K562 (cell line): ENCODE measurements at regions not wholly inside any gene's neighbourhood (a gene's known extent, or its start where the extent isn't known, plus 50 kb on each side); places are given as distances from the start of the nearest gene placed in this dataset.

ENCODE experiments used
- ATAC-seq: fragments of 200-7000 bp; cut with Tn5 transposase; 3 replicates; pipeline ENCODE4 v1.9.1; 2020; ENCODE audit warnings: moderate library complexity
- BruUV-seq: library from RNA; stranded (reverse); fragments of 400-500 nt; replicated peaks from 2 replicates; lab custom pipeline; 2021; lab: Mats Ljungman, UMichigan
- CTCF ChIA-PET: fragments of 300-600 bp; formaldehyde crosslinking; extraction: SDS; loops from one replicate; lab custom pipeline; 2021; ENCODE audit warnings: low intra/inter-chr PET ratio; lab: Yijun Ruan, JAX
- POLR2A ChIA-PET: fragments of 300-600, 350-650 bp; sonication (Branson Sonifier 250); formaldehyde crosslinking; extraction: SDS; loops from one replicate; lab custom pipeline; 2021; ENCODE audit warnings: antibody characterized with exemption, inconsistent platforms; lab: Yijun Ruan, JAX
- DNase-seq, 4 experiments: peaks; one replicate each; pipeline versions ENCODE4 v3.0.0 to v3.0.0-alpha.2; 2011 to 2018; ENCODE audit warnings: low spot score in 3 of 4, mixed read lengths in 3 of 4; ENCODE audit errors: extremely low read depth in 1 of 4
- FAIRE-seq: peaks from 2 replicates; lab custom pipeline; 2011; peaks lifted over from hg19 to GRCh38; lab: Jason Lieb, UNC
- H2AFZ ChIP-seq: 2 replicates; pipeline ENCODE4 v1.6.0; 2011; ENCODE audit warnings: low read depth, low read length, control low read depth, inconsistent platforms
- H3K27ac ChIP-seq: fragments of 200-600 bp; 3 replicates; pipeline ENCODE4 v1.8.0; 2011; ENCODE audit warnings: low read depth, mild to moderate bottlenecking, control low read depth, inconsistent platforms, low read length, moderate library complexity, mixed read lengths; ENCODE audit errors: extremely low read depth
- H3K27me3 ChIP-seq, 2 experiments: fragments of 300-600 bp in 1 of 2; 2 replicates in 1 of 2; 3 replicates in 1 of 2; pipeline versions ENCODE4 v1.6.0 to v1.8.0; 2011; ENCODE audit warnings: inconsistent platforms in 2 of 2, low read length in 2 of 2, mild to moderate bottlenecking in 1 of 2, mixed read lengths in 1 of 2, moderate library complexity in 1 of 2; ENCODE audit not compliant: control insufficient read depth in 2 of 2, insufficient read depth in 2 of 2
- H3K36me3 ChIP-seq: fragments of 300-600 bp; 3 replicates; pipeline ENCODE4 v1.8.0; 2011; ENCODE audit warnings: mild to moderate bottlenecking, low read length, inconsistent platforms; ENCODE audit not compliant: control insufficient read depth, insufficient read depth
- H3K4me1 ChIP-seq, 2 experiments: fragments of 200-600 bp in 1 of 2; replicated peaks in 1 of 2; 2 replicates in 1 of 2; 3 replicates in 1 of 2; pipeline versions ENCODE4 v1.5.1 to v1.8.0; 2011; ENCODE audit warnings: inconsistent platforms in 2 of 2, low read length in 2 of 2, mild to moderate bottlenecking in 1 of 2, mixed read lengths in 1 of 2, moderate library complexity in 1 of 2; ENCODE audit not compliant: control insufficient read depth in 2 of 2, insufficient read depth in 2 of 2
- H3K4me2 ChIP-seq: 2 replicates; pipeline ENCODE4 v1.6.1; 2011; ENCODE audit warnings: low read length, control low read depth, inconsistent platforms, mixed read lengths; ENCODE audit not compliant: insufficient read depth
- H3K4me3 ChIP-seq: fragments of 200-600 bp; sonication (generic), shearing (Covaris generic); 2 replicates; pipeline ENCODE4 v1.5.1; 2016; ENCODE audit warnings: control low read depth, inconsistent platforms
- H3K79me2 ChIP-seq: fragments of 200-600 bp; 3 replicates; pipeline ENCODE4 v1.8.0; 2011; ENCODE audit warnings: low read length, inconsistent platforms; ENCODE audit not compliant: control insufficient read depth, insufficient read depth
- H3K9ac ChIP-seq, 2 experiments: 2 replicates each; pipeline versions ENCODE4 v1.6.0 to v1.6.1; 2011; ENCODE audit warnings: low read depth in 2 of 2, low read length in 2 of 2, control low read depth in 1 of 2, inconsistent platforms in 1 of 2, mild to moderate bottlenecking in 1 of 2, mixed read lengths in 1 of 2; ENCODE audit not compliant: insufficient read depth in 1 of 2
- H3K9me1 ChIP-seq: one replicate; pipeline ENCODE4 v1.6.0; 2011; ENCODE audit warnings: inconsistent platforms, mild to moderate bottlenecking, low read length, moderate library complexity; ENCODE audit not compliant: control insufficient read depth, insufficient read depth
- H3K9me3 ChIP-seq: replicated peaks from 2 replicates; pipeline ENCODE4 v1.5.1; 2011; ENCODE audit warnings: low read depth, low read length, inconsistent platforms; ENCODE audit not compliant: control insufficient read depth, insufficient read depth
- H4K20me1 ChIP-seq: replicated peaks from 2 replicates; pipeline ENCODE4 v1.6.1; 2011; ENCODE audit warnings: low read length, inconsistent platforms, mixed read lengths; ENCODE audit not compliant: control insufficient read depth, insufficient read depth
- BCL6 ChIP-seq: fragments of 250-450 bp; sonication (Bioruptor Pico); IDR thresholded peaks from 2 replicates; pipeline ENCODE4 v1.4.0; 2020
- C11orf30 ChIP-seq: fragments of 450-650 bp; IDR thresholded peaks from 2 replicates; pipeline ENCODE4 v1.6.1; 2016; ENCODE audit warnings: low read depth, mild to moderate bottlenecking
- CBFA2T2 ChIP-seq: fragments of 450-650 bp; conservative IDR thresholded peaks from 2 replicates; pipeline ENCODE4 v1.6.1; 2017; ENCODE audit warnings: mild to moderate bottlenecking
- CSDE1 ChIP-seq, 2 experiments: fragments of 450-650 bp; IDR thresholded peaks; 2 replicates each; pipeline ENCODE4 v1.6.1; 2016; ENCODE audit warnings: mild to moderate bottlenecking in 1 of 2
- CXXC5 ChIP-seq: fragments of 250-450 bp; sonication (Bioruptor Pico); IDR thresholded peaks from 2 replicates; pipeline ENCODE4 v1.8.0; 2022; ENCODE audit warnings: inconsistent platforms, mild to moderate bottlenecking, moderate library complexity
- HMG20B ChIP-seq: fragments of 250-450 bp; sonication (Bioruptor Pico); IDR thresholded peaks from 2 replicates; pipeline ENCODE4 v1.5.0; 2021; ENCODE audit warnings: mild to moderate bottlenecking
- HNRNPL ChIP-seq: fragments of 200-400 bp; formaldehyde crosslinking; IDR thresholded peaks from 2 replicates; pipeline ENCODE4 v1.6.1; 2017; ENCODE audit warnings: low read depth, mild to moderate bottlenecking, low read length
- POLR2AphosphoS2 ChIP-seq: IDR thresholded peaks from 2 replicates; pipeline ENCODE4 v1.6.1; 2012; ENCODE audit warnings: low read length, improper control_type of control experiment
- RHOXF2B ChIP-seq: fragments of 250-450 bp; sonication (Bioruptor Pico); conservative IDR thresholded peaks from 2 replicates; pipeline ENCODE4 v1.5.1; 2021
- TBP ChIP-seq: optimal IDR thresholded peaks from 2 replicates; pipeline ENCODE3; 2011; ENCODE audit warnings: low read depth, low read length, improper control_type of control experiment
- TGIF2 ChIP-seq: sonication (generic); formaldehyde crosslinking; IDR thresholded peaks from 2 replicates; pipeline ENCODE4 v1.8.1; 2022; ENCODE audit warnings: mild to moderate bottlenecking, missing genetic modification reagents, moderate library complexity
- ZBED1 ChIP-seq: IDR thresholded peaks from 2 replicates; pipeline ENCODE4 v1.6.1; 2014
- ZNF644 ChIP-seq: fragments of 200-800 bp; sonication (Bioruptor generic); IDR thresholded peaks from 2 replicates; pipeline ENCODE4 v1.6.1; 2016; ENCODE audit warnings: low read depth, missing genetic modification characterization, missing compliant biosample characterization
- WGBS: fragments of 100-300 bp; shearing (Covaris generic); methylation state at CpG from one replicate; pipeline ENCODE4 v1.1.6; 2016; ENCODE audit warnings: low coverage, mixed read lengths; ENCODE audit not compliant: insufficient coverage; ENCODE audit errors: missing lambda C conversion rate; 5-methylcytosine and 5-hydroxymethylcytosine counted together
- in situ Hi-C: fragments of 300-500 bp; cut with MboI; formaldehyde crosslinking; loops from 4 replicates; pipeline ENCODE4 v1.15.0; 2018; ENCODE audit warnings: inconsistent platforms, mixed read lengths
- intact Hi-C: fragments of 100-400 bp; cut with micrococcal nuclease; formaldehyde crosslinking; loops from 2 replicates; pipeline ENCODE4 v1.14.2; 2022
- TF ChIP-seq, protein P1 (sequence below): fragments of 250-450 bp; sonication (Bioruptor Pico); IDR thresholded peaks from 2 replicates; pipeline ENCODE4 v1.4.0; 2020
- TF ChIP-seq, protein P2 (sequence below): fragments of 250-450 bp; sonication (Bioruptor Pico); IDR thresholded peaks from 2 replicates; pipeline ENCODE4 v1.4.0; 2020; ENCODE audit warnings: mild to moderate bottlenecking

DNA sequence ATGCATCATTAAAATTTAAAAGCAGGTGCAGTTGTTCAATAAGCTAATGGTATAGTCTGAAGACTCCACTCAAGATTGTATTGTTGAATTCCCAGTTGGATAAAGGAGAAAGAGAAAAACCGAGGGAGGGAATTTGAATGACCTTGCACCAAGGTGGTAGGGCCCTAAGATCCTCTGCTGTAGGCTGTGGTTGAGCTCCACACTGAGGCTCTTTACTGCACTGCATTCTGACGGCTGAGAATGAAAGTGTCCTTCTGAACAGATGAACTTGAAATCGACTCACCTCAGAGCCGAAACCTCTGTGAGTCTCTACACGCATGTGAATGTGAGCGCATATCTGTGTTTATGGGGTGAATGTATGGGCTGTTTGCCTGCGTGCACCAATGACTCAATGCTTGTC lies 388.9 kb upstream of the DACH1 start:
- H3K9me1 ChIP-seq: no peaks in the 10 kb centered on the region
- no peak overlapping the region for H3K4me2 ChIP-seq
- intact Hi-C loops (no loop called here), in situ Hi-C loops (no loop called here)
- DNase-seq (no peak), FAIRE-seq (no peak), ATAC-seq (no peak)
- no peaks in the 10 kb centered on the region for H3K9me3 ChIP-seq
- TF ChIP-seq TGIF2 (CRISPR knock-in tag) (no peak), C11orf30 (no peak), ZNF644 (tag) (no peak), POLR2AphosphoS2 (no peak), CBFA2T2 (no peak), HMG20B (CRISPR knock-in tag) (no peak), RHOXF2B (no peak), HNRNPL (no peak), BCL6 (CRISPR knock-in tag) (no peak), ZBED1 (no peak), CXXC5 (CRISPR knock-in tag) (no peak), CSDE1 (IDR thresholded peaks at IDR 0.05) (no peak), TBP (no peak)
- TF ChIP-seq, protein P1, sequence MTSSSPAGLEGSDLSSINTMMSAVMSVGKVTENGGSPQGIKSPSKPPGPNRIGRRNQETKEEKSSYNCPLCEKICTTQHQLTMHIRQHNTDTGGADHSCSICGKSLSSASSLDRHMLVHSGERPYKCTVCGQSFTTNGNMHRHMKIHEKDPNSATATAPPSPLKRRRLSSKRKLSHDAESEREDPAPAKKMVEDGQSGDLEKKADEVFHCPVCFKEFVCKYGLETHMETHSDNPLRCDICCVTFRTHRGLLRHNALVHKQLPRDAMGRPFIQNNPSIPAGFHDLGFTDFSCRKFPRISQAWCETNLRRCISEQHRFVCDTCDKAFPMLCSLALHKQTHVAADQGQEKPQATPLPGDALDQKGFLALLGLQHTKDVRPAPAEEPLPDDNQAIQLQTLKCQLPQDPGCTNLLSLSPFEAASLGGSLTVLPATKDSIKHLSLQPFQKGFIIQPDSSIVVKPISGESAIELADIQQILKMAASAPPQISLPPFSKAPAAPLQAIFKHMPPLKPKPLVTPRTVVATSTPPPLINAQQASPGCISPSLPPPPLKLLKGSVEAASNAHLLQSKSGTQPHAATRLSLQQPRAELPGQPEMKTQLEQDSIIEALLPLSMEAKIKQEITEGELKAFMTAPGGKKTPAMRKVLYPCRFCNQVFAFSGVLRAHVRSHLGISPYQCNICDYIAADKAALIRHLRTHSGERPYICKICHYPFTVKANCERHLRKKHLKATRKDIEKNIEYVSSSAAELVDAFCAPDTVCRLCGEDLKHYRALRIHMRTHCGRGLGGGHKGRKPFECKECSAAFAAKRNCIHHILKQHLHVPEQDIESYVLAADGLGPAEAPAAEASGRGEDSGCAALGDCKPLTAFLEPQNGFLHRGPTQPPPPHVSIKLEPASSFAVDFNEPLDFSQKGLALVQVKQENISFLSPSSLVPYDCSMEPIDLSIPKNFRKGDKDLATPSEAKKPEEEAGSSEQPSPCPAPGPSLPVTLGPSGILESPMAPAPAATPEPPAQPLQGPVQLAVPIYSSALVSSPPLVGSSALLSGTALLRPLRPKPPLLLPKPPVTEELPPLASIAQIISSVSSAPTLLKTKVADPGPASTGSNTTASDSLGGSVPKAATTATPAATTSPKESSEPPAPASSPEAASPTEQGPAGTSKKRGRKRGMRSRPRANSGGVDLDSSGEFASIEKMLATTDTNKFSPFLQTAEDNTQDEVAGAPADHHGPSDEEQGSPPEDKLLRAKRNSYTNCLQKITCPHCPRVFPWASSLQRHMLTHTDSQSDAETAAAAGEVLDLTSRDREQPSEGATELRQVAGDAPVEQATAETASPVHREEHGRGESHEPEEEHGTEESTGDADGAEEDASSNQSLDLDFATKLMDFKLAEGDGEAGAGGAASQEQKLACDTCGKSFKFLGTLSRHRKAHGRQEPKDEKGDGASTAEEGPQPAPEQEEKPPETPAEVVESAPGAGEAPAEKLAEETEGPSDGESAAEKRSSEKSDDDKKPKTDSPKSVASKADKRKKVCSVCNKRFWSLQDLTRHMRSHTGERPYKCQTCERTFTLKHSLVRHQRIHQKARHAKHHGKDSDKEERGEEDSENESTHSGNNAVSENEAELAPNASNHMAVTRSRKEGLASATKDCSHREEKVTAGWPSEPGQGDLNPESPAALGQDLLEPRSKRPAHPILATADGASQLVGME (CRISPR knock-in tag): no peak
- TF ChIP-seq, protein P2, sequence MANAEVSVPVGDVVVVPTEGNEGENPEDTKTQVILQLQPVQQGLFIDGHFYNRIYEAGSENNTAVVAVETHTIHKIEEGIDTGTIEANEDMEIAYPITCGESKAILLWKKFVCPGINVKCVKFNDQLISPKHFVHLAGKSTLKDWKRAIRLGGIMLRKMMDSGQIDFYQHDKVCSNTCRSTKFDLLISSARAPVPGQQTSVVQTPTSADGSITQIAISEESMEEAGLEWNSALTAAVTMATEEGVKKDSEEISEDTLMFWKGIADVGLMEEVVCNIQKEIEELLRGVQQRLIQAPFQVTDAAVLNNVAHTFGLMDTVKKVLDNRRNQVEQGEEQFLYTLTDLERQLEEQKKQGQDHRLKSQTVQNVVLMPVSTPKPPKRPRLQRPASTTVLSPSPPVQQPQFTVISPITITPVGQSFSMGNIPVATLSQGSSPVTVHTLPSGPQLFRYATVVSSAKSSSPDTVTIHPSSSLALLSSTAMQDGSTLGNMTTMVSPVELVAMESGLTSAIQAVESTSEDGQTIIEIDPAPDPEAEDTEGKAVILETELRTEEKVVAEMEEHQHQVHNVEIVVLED (CRISPR knock-in tag): no peak
- H3K4me1 ChIP-seq: no peaks in the 10 kb centered on the region
- no peak overlapping the region for H2AFZ ChIP-seq
- H3K9ac ChIP-seq: no peak overlapping the region
- no peaks in the 10 kb centered on the region for H4K20me1 ChIP-seq
- H3K27ac ChIP-seq: no peak overlapping the region
- no TSS peak for BruUV-seq
- CTCF ChIA-PET: no interaction called here
- POLR2A ChIA-PET: no interaction called here
- no peaks in the 10 kb centered on the region for H3K79me2 ChIP-seq
- no peaks in the 10 kb centered on the region for H3K27me3 ChIP-seq
- H3K36me3 ChIP-seq: no peaks in the 10 kb centered on the region
- WGBS: 0% methylated on average over 5 of the region's 7 CpGs
- H3K4me3 ChIP-seq: no peak overlapping the region
